ENCODE measurements at regions not wholly inside any gene's neighbourhood (a gene's known extent, or its start where the extent isn't known, plus 50 kb on each side); places are given as distances from the start of the nearest gene placed in this dataset.

- no peak overlapping the region for H3K4me3 Mint-ChIP-seq (ENCODE audit: unreplicated experiment)
- H3K27me3 Mint-ChIP-seq (ENCODE audit: low read depth): peaks cover 17% of the 10 kb centered on the region
- H3K27ac Mint-ChIP-seq (ENCODE audit: unreplicated experiment): no peak overlapping the region
- peaks cover 1% of the 10 kb centered on the region for H3K9me3 Mint-ChIP-seq (ENCODE audit: low read depth)
- H3K4me1 Mint-ChIP-seq (ENCODE audit: low read depth): no peaks in the 10 kb centered on the region
- no peak for TF ChIP-seq CTCF (IDR thresholded peaks at IDR 0.05)
- no peak for DNase-seq (ENCODE audit: low spot score)
- H3K36me3 Mint-ChIP-seq (ENCODE audit: low read depth): no peaks in the 10 kb centered on the region
Observed at GRCh38 chr12:98127854-98128253, 387.5 kb upstream of the TMPO start.

GRCh38 chr12:98136544-98136943, 378.8 kb upstream of the TMPO start:
- Mint-ChIP-seq H3K27me3 (ENCODE audit: low read depth) (peaks cover 7% of the 10 kb centered on the region), H3K36me3 (ENCODE audit: low read depth) (no peaks in the 10 kb centered on the region), H3K4me3 (ENCODE audit: unreplicated experiment) (no peak overlapping the region), H3K9me3 (ENCODE audit: low read depth) (peaks cover 4% of the 10 kb centered on the region), H3K27ac (ENCODE audit: unreplicated experiment) (no peak overlapping the region), H3K4me1 (ENCODE audit: low read depth) (no peaks in the 10 kb centered on the region)
- no peak for DNase-seq (ENCODE audit: low spot score)
- no peak for TF ChIP-seq CTCF (IDR thresholded peaks at IDR 0.05)

GRCh38 chr12:98137278-98137677, 378.1 kb upstream of the TMPO start:
- Mint-ChIP-seq H3K4me3 (ENCODE audit: unreplicated experiment) (no peak overlapping the region), H3K27me3 (ENCODE audit: low read depth) (peaks cover 9% of the 10 kb centered on the region), H3K9me3 (ENCODE audit: low read depth) (peaks cover 4% of the 10 kb centered on the region), H3K36me3 (ENCODE audit: low read depth) (no peaks in the 10 kb centered on the region), H3K4me1 (ENCODE audit: low read depth) (no peaks in the 10 kb centered on the region), H3K27ac (ENCODE audit: unreplicated experiment) (no peak overlapping the region)
- DNase-seq (ENCODE audit: low spot score): no peak
- TF ChIP-seq CTCF (IDR thresholded peaks at IDR 0.05): no peak

GRCh38 chr12:98144953-98145352, 370.4 kb upstream of the TMPO start:
- H3K9me3 Mint-ChIP-seq (ENCODE audit: low read depth): no peaks in the 10 kb centered on the region
- H3K27ac Mint-ChIP-seq (ENCODE audit: unreplicated experiment): no peak overlapping the region
- no peak for DNase-seq (ENCODE audit: low spot score)
- H3K27me3 Mint-ChIP-seq (ENCODE audit: low read depth): peaks cover 18% of the 10 kb centered on the region
- no peaks in the 10 kb centered on the region for H3K36me3 Mint-ChIP-seq (ENCODE audit: low read depth)
- TF ChIP-seq CTCF (IDR thresholded peaks at IDR 0.05): no peak
- no peak overlapping the region for H3K4me3 Mint-ChIP-seq (ENCODE audit: unreplicated experiment)
- no peaks in the 10 kb centered on the region for H3K4me1 Mint-ChIP-seq (ENCODE audit: low read depth)

GRCh38 chr12:98146043-98146442, 369.3 kb upstream of the TMPO start:
- Mint-ChIP-seq H3K4me1 (ENCODE audit: low read depth) (no peaks in the 10 kb centered on the region), H3K27ac (ENCODE audit: unreplicated experiment) (no peak overlapping the region)

More at GRCh38 chr12:98146043-98146442, 369.3 kb upstream of the TMPO start:
- DNase-seq (ENCODE audit: low spot score): no peak
- TF ChIP-seq CTCF (IDR thresholded peaks at IDR 0.05): no peak
- Mint-ChIP-seq H3K27me3 (ENCODE audit: low read depth) (peaks cover 15% of the 10 kb centered on the region), H3K9me3 (ENCODE audit: low read depth) (no peaks in the 10 kb centered on the region), H3K4me3 (ENCODE audit: unreplicated experiment) (no peak overlapping the region), H3K36me3 (ENCODE audit: low read depth) (no peaks in the 10 kb centered on the region)
